ENCODE measurements at regions not wholly inside any gene's neighbourhood (a gene's known extent, or its start where the extent isn't known, plus 50 kb on each side); places are given as distances from the start of the nearest gene placed in this dataset.
"Not testable (repeated sequence)": the region's sequence is repeated elsewhere in the genome, so short reads cannot be mapped to it uniquely, and the experiment has no call there.

GRCh38 chr13:88483202-88483601, 812.0 kb downstream of the SLITRK5 start:
- Histone ChIP-seq H3K4me2 (ENCODE audit: low read depth, low read length, poor library complexity, severe bottlenecking) (no peak overlapping the region), H3K27ac (ENCODE audit: low read length) (no peak overlapping the region), H3K4me3 (ENCODE audit: low read length) (no peak overlapping the region), H3K9ac (ENCODE audit: low read length) (no peak overlapping the region), H3K9me3 (ENCODE audit: low read length) (no peaks in the 10 kb centered on the region), H3K36me3 (ENCODE audit: insufficient read depth, low read length) (no peaks in the 10 kb centered on the region), H3K79me2 (ENCODE audit: low read length) (no peaks in the 10 kb centered on the region), H3K27me3 (ENCODE audit: low read length) (no peaks in the 10 kb centered on the region), H2AFZ (ENCODE audit: low read length) (0 out of 2 replicates have a peak overlapping the region, but pooled peaks have one; percentile 18), H3K4me1 (ENCODE audit: low read length) (no peaks in the 10 kb centered on the region), H4K20me1 (ENCODE audit: insufficient read depth, low read depth, low read length) (no peaks in the 10 kb centered on the region), H3K9me2 (replicated peaks; ENCODE audit: insufficient read depth, low read length) (no peaks in the 10 kb centered on the region)
- DNase-seq: no peak

GRCh38 chr13:88507909-88508308, 836.7 kb downstream of the SLITRK5 start:
- DNase-seq: no peak
- H3K79me2 ChIP-seq (ENCODE audit: low read length): no peaks in the 10 kb centered on the region
- no peaks in the 10 kb centered on the region for H4K20me1 ChIP-seq (ENCODE audit: insufficient read depth, low read depth, low read length)
- no peak overlapping the region for H3K4me3 ChIP-seq (ENCODE audit: low read length)
- H3K9me3 ChIP-seq (ENCODE audit: low read length): peaks cover 39% of the 10 kb centered on the region
- H3K27ac ChIP-seq (ENCODE audit: low read length): no peak overlapping the region
- H3K27me3 ChIP-seq (ENCODE audit: low read length): no peaks in the 10 kb centered on the region
- H3K9me2 ChIP-seq (replicated peaks; ENCODE audit: insufficient read depth, low read length): no peaks in the 10 kb centered on the region
- no peak overlapping the region for H2AFZ ChIP-seq (ENCODE audit: low read length)
- H3K36me3 ChIP-seq (ENCODE audit: insufficient read depth, low read length): peaks cover 5% of the 10 kb centered on the region; the same call in 1 of the 2 replicates
- no peak overlapping the region for H3K9ac ChIP-seq (ENCODE audit: low read length)
- no peaks in the 10 kb centered on the region for H3K4me1 ChIP-seq (ENCODE audit: low read length)
- H3K4me2 ChIP-seq (ENCODE audit: low read depth, low read length, poor library complexity, severe bottlenecking): no peak overlapping the region

GRCh38 chr13:88512993-88513392, 841.8 kb downstream of the SLITRK5 start:
- not testable (repeated sequence) for H3K4me2 ChIP-seq (ENCODE audit: low read depth, low read length, poor library complexity, severe bottlenecking); H3K27me3 ChIP-seq (ENCODE audit: low read length); H3K9ac ChIP-seq (ENCODE audit: low read length); DNase-seq; H3K9me2 ChIP-seq (replicated peaks; ENCODE audit: insufficient read depth, low read length); H3K36me3 ChIP-seq (ENCODE audit: insufficient read depth, low read length); H2AFZ ChIP-seq (ENCODE audit: low read length); H3K4me3 ChIP-seq (ENCODE audit: low read length); H3K27ac ChIP-seq (ENCODE audit: low read length); H4K20me1 ChIP-seq (ENCODE audit: insufficient read depth, low read depth, low read length); H3K79me2 ChIP-seq (ENCODE audit: low read length); H3K4me1 ChIP-seq (ENCODE audit: low read length)
- peaks cover 19% of the 10 kb centered on the region for H3K9me3 ChIP-seq (ENCODE audit: low read length)

GRCh38 chr13:88526186-88526852, 855.1 kb downstream of the SLITRK5 start:
- Histone ChIP-seq H3K4me3 (ENCODE audit: low read length) (no peak overlapping the region), H3K36me3 (ENCODE audit: insufficient read depth, low read length) (peaks cover 3% of the 10 kb centered on the region; the same call in 1 of the 2 replicates), H3K4me2 (ENCODE audit: low read depth, low read length, poor library complexity, severe bottlenecking) (no peak overlapping the region), H3K79me2 (ENCODE audit: low read length) (no peaks in the 10 kb centered on the region), H3K9me2 (replicated peaks; ENCODE audit: insufficient read depth, low read length) (no peaks in the 10 kb centered on the region), H2AFZ (ENCODE audit: low read length) (peak overlapping the region; percentile 75; the same call in 1 of the 2 replicates), H3K9ac (ENCODE audit: low read length) (no peak overlapping the region), H4K20me1 (ENCODE audit: insufficient read depth, low read depth, low read length) (no peaks in the 10 kb centered on the region), H3K4me1 (ENCODE audit: low read length) (peaks cover 3% of the 10 kb centered on the region), H3K9me3 (ENCODE audit: low read length) (peaks cover 28% of the 10 kb centered on the region), H3K27me3 (ENCODE audit: low read length) (no peaks in the 10 kb centered on the region), H3K27ac (ENCODE audit: low read length) (no peak overlapping the region)
- DNase-seq: no peak

- H3K27ac ChIP-seq (ENCODE audit: low read length): no peak overlapping the region
- H3K4me1 ChIP-seq (ENCODE audit: low read length): peaks cover 3% of the 10 kb centered on the region
- no peaks in the 10 kb centered on the region for H3K9me2 ChIP-seq (replicated peaks; ENCODE audit: insufficient read depth, low read length)
- H3K4me2 ChIP-seq (ENCODE audit: low read depth, low read length, poor library complexity, severe bottlenecking): no peak overlapping the region
- H2AFZ ChIP-seq (ENCODE audit: low read length): peak overlapping the region; percentile 75; the same call in 1 of the 2 replicates
- no peaks in the 10 kb centered on the region for H4K20me1 ChIP-seq (ENCODE audit: insufficient read depth, low read depth, low read length)
- peaks cover 3% of the 10 kb centered on the region; the same call in 1 of the 2 replicates for H3K36me3 ChIP-seq (ENCODE audit: insufficient read depth, low read length)
- no peak for DNase-seq
- H3K79me2 ChIP-seq (ENCODE audit: low read length): no peaks in the 10 kb centered on the region
- H3K9ac ChIP-seq (ENCODE audit: low read length): no peak overlapping the region
- H3K4me3 ChIP-seq (ENCODE audit: low read length): no peak overlapping the region
- no peaks in the 10 kb centered on the region for H3K27me3 ChIP-seq (ENCODE audit: low read length)
- H3K9me3 ChIP-seq (ENCODE audit: low read length): peaks cover 25% of the 10 kb centered on the region
Observed at GRCh38 chr13:88526853-88527215, 855.7 kb downstream of the SLITRK5 start.

- Histone ChIP-seq H3K27me3 (ENCODE audit: low read length) (no peaks in the 10 kb centered on the region), H3K4me3 (ENCODE audit: low read length) (no peak overlapping the region), H2AFZ (ENCODE audit: low read length) (peak overlapping the region; percentile 59; the same call in 1 of the 2 replicates), H3K9me2 (replicated peaks; ENCODE audit: insufficient read depth, low read length) (no peaks in the 10 kb centered on the region), H3K36me3 (ENCODE audit: insufficient read depth, low read length) (no peaks in the 10 kb centered on the region), H3K4me1 (ENCODE audit: low read length) (no peaks in the 10 kb centered on the region), H3K79me2 (ENCODE audit: low read length) (no peaks in the 10 kb centered on the region), H3K4me2 (ENCODE audit: low read depth, low read length, poor library complexity, severe bottlenecking) (no peak overlapping the region), H3K27ac (ENCODE audit: low read length) (no peak overlapping the region), H3K9ac (ENCODE audit: low read length) (no peak overlapping the region), H3K9me3 (ENCODE audit: low read length) (no peaks in the 10 kb centered on the region; the same call in 1 of the 2 replicates), H4K20me1 (ENCODE audit: insufficient read depth, low read depth, low read length) (no peaks in the 10 kb centered on the region)
- DNase-seq: no peak
Observed at GRCh38 chr13:88541994-88542393, 870.8 kb downstream of the SLITRK5 start.

- H3K4me1 ChIP-seq (ENCODE audit: low read length): no peaks in the 10 kb centered on the region
- DNase-seq: no peak
- no peak overlapping the region for H3K27ac ChIP-seq (ENCODE audit: low read length)
- no peak overlapping the region for H3K4me3 ChIP-seq (ENCODE audit: low read length)
- no peaks in the 10 kb centered on the region; the same call in 1 of the 2 replicates for H3K9me3 ChIP-seq (ENCODE audit: low read length)
- no peaks in the 10 kb centered on the region for H3K36me3 ChIP-seq (ENCODE audit: insufficient read depth, low read length)
- no peak overlapping the region for H3K9ac ChIP-seq (ENCODE audit: low read length)
- H3K4me2 ChIP-seq (ENCODE audit: low read depth, low read length, poor library complexity, severe bottlenecking): no peak overlapping the region
- no peaks in the 10 kb centered on the region for H3K27me3 ChIP-seq (ENCODE audit: low read length)
- H3K79me2 ChIP-seq (ENCODE audit: low read length): no peaks in the 10 kb centered on the region
- H4K20me1 ChIP-seq (ENCODE audit: insufficient read depth, low read depth, low read length): no peaks in the 10 kb centered on the region
- H2AFZ ChIP-seq (ENCODE audit: low read length): peak overlapping the region; percentile 35; the same call in 1 of the 2 replicates
- no peaks in the 10 kb centered on the region for H3K9me2 ChIP-seq (replicated peaks; ENCODE audit: insufficient read depth, low read length)
Observed at GRCh38 chr13:88544836-88545235, 873.7 kb downstream of the SLITRK5 start.

GRCh38 chr13:88552966-88553365, 881.8 kb downstream of the SLITRK5 start:
- Histone ChIP-seq H4K20me1 (ENCODE audit: insufficient read depth, low read depth, low read length) (no peaks in the 10 kb centered on the region), H3K27ac (ENCODE audit: low read length) (no peak overlapping the region), H3K27me3 (ENCODE audit: low read length) (no peaks in the 10 kb centered on the region), H3K9ac (ENCODE audit: low read length) (no peak overlapping the region), H3K4me1 (ENCODE audit: low read length) (peaks cover 3% of the 10 kb centered on the region), H3K9me2 (replicated peaks; ENCODE audit: insufficient read depth, low read length) (no peaks in the 10 kb centered on the region), H3K4me2 (ENCODE audit: low read depth, low read length, poor library complexity, severe bottlenecking) (peak overlapping the region; percentile 23), H3K36me3 (ENCODE audit: insufficient read depth, low read length) (no peaks in the 10 kb centered on the region), H3K79me2 (ENCODE audit: low read length) (no peaks in the 10 kb centered on the region), H3K4me3 (ENCODE audit: low read length) (peak overlapping the region; percentile 35; the same call in 1 of the 2 replicates), H2AFZ (ENCODE audit: low read length) (peak overlapping the region; percentile 80), H3K9me3 (ENCODE audit: low read length) (no peaks in the 10 kb centered on the region)
- no peak for DNase-seq
